Calu3 (cell line): ENCODE measurements at regions not wholly inside any gene's neighbourhood (a gene's known extent, or its start where the extent isn't known, plus 50 kb on each side); places are given as distances from the start of the nearest gene placed in this dataset.

Experiments
- BruUV-seq: library from RNA; stranded (reverse); fragments of 400-500 nt; replicated peaks from 2 replicates; lab custom pipeline; 2021; lab: Mats Ljungman, UMichigan
- CTCF ChIA-PET: fragments of 300-600 bp; sonication (Branson Sonifier 250); formaldehyde crosslinking; loops from one replicate; lab custom pipeline; 2022; ENCODE audit warnings: antibody characterized with exemption; lab: Charles Lee
- DNase-seq: peaks from one replicate; pipeline ENCODE4 v3.0.0; 2022
- H3K27ac Mint-ChIP-seq: one replicate; pipeline ENCODE4 v1.8.0; 2022; ENCODE audit warnings: mixed read lengths; ENCODE audit not compliant: unreplicated experiment
- H3K27me3 Mint-ChIP-seq: one replicate; pipeline ENCODE4 v1.8.0; 2022; ENCODE audit warnings: mixed read lengths; ENCODE audit not compliant: unreplicated experiment
- H3K36me3 Mint-ChIP-seq: one replicate; pipeline ENCODE4 v1.8.0; 2022; ENCODE audit warnings: mild to moderate bottlenecking, moderate library complexity, mixed read lengths; ENCODE audit not compliant: insufficient read depth, unreplicated experiment
- H3K4me1 Mint-ChIP-seq: one replicate; pipeline ENCODE4 v1.8.0; 2022; ENCODE audit warnings: mild to moderate bottlenecking, low read depth, mixed read lengths; ENCODE audit not compliant: unreplicated experiment
- H3K4me3 Mint-ChIP-seq: one replicate; pipeline ENCODE4 v1.8.0; 2022; ENCODE audit warnings: mild to moderate bottlenecking, low read depth, moderate library complexity, mixed read lengths; ENCODE audit not compliant: unreplicated experiment
- H3K9me3 Mint-ChIP-seq: one replicate; pipeline ENCODE4 v1.8.0; 2022; ENCODE audit warnings: low read depth, mixed read lengths; ENCODE audit not compliant: unreplicated experiment
- CTCF ChIP-seq: fragments of 200-600 bp; IDR thresholded peaks from one replicate; pipeline ENCODE4 v1.8.0; 2022; ENCODE audit warnings: antibody characterized with exemption; ENCODE audit not compliant: unreplicated experiment
- intact Hi-C: fragments of 100-400 bp; cut with micrococcal nuclease; formaldehyde crosslinking; loops from one replicate; pipeline ENCODE4 v1.10.0; 2022; ENCODE audit not compliant: unreplicated experiment

GRCh38 chr9:643966-644365 lies 197.5 kb upstream of the DMRT1 start:
- intact Hi-C loops: no loop called here
- TF ChIP-seq CTCF: no peak
- CTCF ChIA-PET: no interaction called here
- DNase-seq: no peak
- no peak overlapping the region for H3K27ac Mint-ChIP-seq
- no peaks in the 10 kb centered on the region for H3K4me1 Mint-ChIP-seq
- H3K9me3 Mint-ChIP-seq: no peaks in the 10 kb centered on the region
- H3K36me3 Mint-ChIP-seq: no peaks in the 10 kb centered on the region
- H3K4me3 Mint-ChIP-seq: no peak overlapping the region
- H3K27me3 Mint-ChIP-seq: no peaks in the 10 kb centered on the region
- BruUV-seq: no TSS peak

GRCh38 chr9:647522-647921 lies 194.0 kb upstream of the DMRT1 start:
- H3K4me1 Mint-ChIP-seq: peaks cover 8% of the 10 kb centered on the region
- no peaks in the 10 kb centered on the region for H3K9me3 Mint-ChIP-seq
- no peaks in the 10 kb centered on the region for H3K36me3 Mint-ChIP-seq
- H3K27ac Mint-ChIP-seq: no peak overlapping the region
- no peaks in the 10 kb centered on the region for H3K27me3 Mint-ChIP-seq
- CTCF ChIA-PET: no interaction called here
- no peak for TF ChIP-seq CTCF
- no peak for DNase-seq
- BruUV-seq: no TSS peak
- H3K4me3 Mint-ChIP-seq: no peak overlapping the region
- intact Hi-C loops: no loop called here

- Mint-ChIP-seq H3K27ac (no peak overlapping the region), H3K4me3 (no peak overlapping the region), H3K9me3 (no peaks in the 10 kb centered on the region), H3K4me1 (peaks cover 8% of the 10 kb centered on the region), H3K27me3 (no peaks in the 10 kb centered on the region), H3K36me3 (no peaks in the 10 kb centered on the region)
- CTCF ChIA-PET: no interaction called here
- DNase-seq: no peak
- no peak for TF ChIP-seq CTCF
- no TSS peak for BruUV-seq
- intact Hi-C loops: no loop called here
These were observed 192.1 kb upstream of the DMRT1 start for GRCh38 chr9:649128-650074.

GRCh38 chr9:650362-650761 lies 191.1 kb upstream of the DMRT1 start:
- Mint-ChIP-seq H3K4me3 (no peak overlapping the region), H3K27ac (no peak overlapping the region), H3K4me1 (peaks cover 8% of the 10 kb centered on the region), H3K9me3 (no peaks in the 10 kb centered on the region), H3K27me3 (no peaks in the 10 kb centered on the region), H3K36me3 (no peaks in the 10 kb centered on the region)
- no peak for DNase-seq
- CTCF ChIA-PET: no interaction called here
- intact Hi-C loops: no loop called here
- no peak for TF ChIP-seq CTCF
- BruUV-seq: no TSS peak
